Activated CD8-positive, alpha-beta T cell treated with anti-CD3 and anti-CD28 coated beads, Interleukin-2, amount 10 ng/mL, durations not matched to agents 7 days and 5 days (primary cell): ENCODE measurements at regions not wholly inside any gene's neighbourhood (a gene's known extent, or its start where the extent isn't known, plus 50 kb on each side); places are given as distances from the start of the nearest gene placed in this dataset.

Source experiments
- ATAC-seq: fragments of 150-1000 bp; cut with Tn5 transposase; one replicate; pipeline ENCODE4 v1.10.0; 2021; ENCODE audit warnings: moderate library complexity
- CTCF ChIA-PET: fragments of 350-600 bp; sonication (Branson Sonifier 250); formaldehyde crosslinking; loops from one replicate; lab custom pipeline; 2021; ENCODE audit warnings: antibody characterized with exemption; lab: Charles Lee
- POLR2A ChIA-PET: fragments of 350-600 bp; sonication (Branson Sonifier 250); formaldehyde crosslinking; loops from one replicate; lab custom pipeline; 2021; ENCODE audit warnings: antibody characterized with exemption; lab: Charles Lee
- DNase-seq: peaks from one replicate; pipeline ENCODE4 v3.0.0-alpha.2; 2020
- H3K27ac Mint-ChIP-seq: one replicate; pipeline ENCODE4 v1.8.0; 2021; ENCODE audit warnings: mild to moderate bottlenecking, mixed read lengths
- H3K27me3 Mint-ChIP-seq: one replicate; pipeline ENCODE4 v1.8.0; 2021; ENCODE audit warnings: low read depth, mixed read lengths
- H3K36me3 Mint-ChIP-seq: one replicate; pipeline ENCODE4 v1.8.0; 2021; ENCODE audit warnings: low read depth, mixed read lengths
- H3K4me1 Mint-ChIP-seq: one replicate; pipeline ENCODE4 v1.8.0; 2021; ENCODE audit warnings: low read depth, mixed read lengths
- H3K4me3 Mint-ChIP-seq: one replicate; pipeline ENCODE4 v1.8.0; 2021; ENCODE audit warnings: mild to moderate bottlenecking, mixed read lengths
- H3K9me3 Mint-ChIP-seq: one replicate; pipeline ENCODE4 v1.8.0; 2022; ENCODE audit warnings: mixed read lengths; ENCODE audit not compliant: insufficient read depth

DNA sequence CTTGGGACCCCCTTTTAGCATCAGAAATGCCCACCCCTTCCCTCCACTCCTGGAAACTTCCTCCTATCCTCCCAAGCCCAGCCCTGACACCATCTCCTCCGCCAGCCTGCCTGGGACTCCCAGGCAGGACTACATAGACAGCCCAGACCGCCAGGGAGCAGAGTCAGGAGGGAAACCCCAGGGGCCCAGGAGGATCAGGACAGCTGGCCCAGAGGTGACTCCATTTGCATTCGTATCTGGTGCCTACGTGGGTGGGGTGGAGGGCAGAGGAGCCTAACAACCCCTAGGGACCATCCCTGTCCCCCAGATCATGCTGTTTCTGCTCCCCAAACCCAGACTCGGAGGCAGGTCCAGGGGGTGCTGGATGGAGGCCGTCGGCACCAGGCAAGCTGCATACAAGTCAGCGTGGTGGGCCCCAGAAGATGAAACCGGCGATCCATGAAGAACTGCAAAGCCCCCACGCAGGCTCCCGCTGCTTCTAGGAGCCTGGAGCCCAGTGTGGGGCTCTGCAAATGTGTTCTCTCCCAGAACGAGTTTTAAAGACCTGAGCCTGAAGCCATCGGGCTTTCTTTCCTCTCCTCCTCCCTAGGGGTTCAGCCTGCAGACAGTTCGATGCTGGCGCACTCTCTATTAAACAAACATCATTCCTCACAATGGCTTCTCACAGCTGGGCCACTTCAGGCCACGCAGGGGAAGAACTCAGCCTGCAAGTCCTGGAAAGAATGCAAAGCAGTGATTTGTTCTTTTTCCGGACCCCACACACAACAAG lies 1506.8 kb downstream of the BRD1 start:
- CTCF ChIA-PET: no interaction called here
- Mint-ChIP-seq H3K4me3 (no peak overlapping the region), H3K27ac (no peak overlapping the region), H3K27me3 (no peaks in the 10 kb centered on the region), H3K36me3 (no peaks in the 10 kb centered on the region), H3K9me3 (peaks cover 6% of the 10 kb centered on the region), H3K4me1 (no peaks in the 10 kb centered on the region)
- POLR2A ChIA-PET: no interaction called here
- DNase-seq (no peak), ATAC-seq (no peak)

DNA sequence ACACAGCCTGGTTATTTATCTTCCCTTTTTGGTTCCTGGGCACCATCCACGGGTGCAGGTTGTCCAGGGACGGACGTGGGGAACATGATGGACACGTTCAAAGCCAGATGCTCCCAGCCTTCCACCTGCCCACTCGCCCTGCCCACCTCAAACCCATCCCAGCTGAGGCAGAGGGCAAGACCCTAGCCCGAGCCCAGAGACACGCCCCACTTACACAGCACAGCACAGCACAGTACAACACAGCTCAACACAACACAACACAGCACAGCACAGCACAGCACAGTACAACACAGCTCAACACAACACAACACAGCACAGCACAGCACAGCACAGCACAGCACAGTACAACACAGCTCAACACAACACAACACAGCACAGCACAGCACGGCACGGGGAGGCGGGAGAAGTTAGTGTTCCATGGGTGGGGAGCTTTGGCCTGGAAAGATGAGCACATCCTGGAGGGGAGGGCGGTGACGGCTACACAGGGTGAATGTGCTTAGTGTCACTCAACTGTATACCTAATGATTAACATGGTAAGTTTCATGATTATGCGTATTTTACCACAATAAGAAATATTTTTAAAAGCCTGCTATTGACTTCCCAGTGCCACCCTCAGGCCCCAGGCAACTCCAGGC lies 1507.5 kb downstream of the BRD1 start:
- CTCF ChIA-PET: no interaction called here
- Mint-ChIP-seq H3K4me1 (no peaks in the 10 kb centered on the region), H3K36me3 (no peaks in the 10 kb centered on the region), H3K9me3 (peaks cover under 1% of the 10 kb centered on the region), H3K27ac (no peak overlapping the region), H3K27me3 (no peaks in the 10 kb centered on the region), H3K4me3 (no peak overlapping the region)
- DNase-seq: no peak
- POLR2A ChIA-PET: no interaction called here
- no peak for ATAC-seq

DNA sequence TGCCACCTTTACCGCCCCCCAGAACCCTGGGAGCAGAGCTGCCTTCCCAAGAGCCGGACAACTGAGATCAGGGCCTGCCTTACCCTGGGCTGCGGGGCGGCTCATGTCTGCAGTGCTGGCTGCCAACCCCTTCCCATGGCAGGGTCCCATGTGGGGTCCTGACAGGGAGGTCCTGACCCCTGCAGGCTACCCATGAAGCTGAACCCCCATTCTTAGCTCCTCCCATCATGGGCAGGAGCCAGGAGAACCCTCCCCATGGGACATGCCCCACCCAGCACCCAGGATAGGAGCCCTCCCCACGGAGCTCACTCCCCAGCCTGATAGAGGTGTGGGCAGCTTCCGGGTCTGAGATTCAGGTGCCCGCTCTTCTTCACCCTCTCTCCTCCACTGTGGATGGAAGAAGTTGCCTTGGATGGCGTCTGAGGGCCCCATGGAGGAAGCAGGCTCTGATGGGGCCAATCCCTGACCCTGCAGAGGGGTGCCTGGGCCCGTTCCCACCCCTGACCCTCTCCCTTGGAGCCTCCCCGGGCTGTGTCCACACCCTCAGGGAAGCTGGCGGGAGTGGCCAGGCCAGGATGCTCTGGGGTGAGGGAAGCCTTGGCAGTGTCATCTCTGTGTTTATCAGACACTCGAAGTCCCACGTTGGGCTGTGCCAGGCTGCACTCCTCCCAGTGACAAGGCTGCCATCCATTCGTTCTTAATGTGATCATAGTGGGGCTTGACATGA lies 1508.2 kb downstream of the BRD1 start:
- Mint-ChIP-seq H3K27me3 (no peaks in the 10 kb centered on the region), H3K27ac (no peak overlapping the region), H3K36me3 (no peaks in the 10 kb centered on the region), H3K4me1 (no peaks in the 10 kb centered on the region), H3K9me3 (no peaks in the 10 kb centered on the region), H3K4me3 (no peak overlapping the region)
- CTCF ChIA-PET: no interaction called here
- DNase-seq (no peak), ATAC-seq (no peak)
- POLR2A ChIA-PET: no interaction called here

DNA sequence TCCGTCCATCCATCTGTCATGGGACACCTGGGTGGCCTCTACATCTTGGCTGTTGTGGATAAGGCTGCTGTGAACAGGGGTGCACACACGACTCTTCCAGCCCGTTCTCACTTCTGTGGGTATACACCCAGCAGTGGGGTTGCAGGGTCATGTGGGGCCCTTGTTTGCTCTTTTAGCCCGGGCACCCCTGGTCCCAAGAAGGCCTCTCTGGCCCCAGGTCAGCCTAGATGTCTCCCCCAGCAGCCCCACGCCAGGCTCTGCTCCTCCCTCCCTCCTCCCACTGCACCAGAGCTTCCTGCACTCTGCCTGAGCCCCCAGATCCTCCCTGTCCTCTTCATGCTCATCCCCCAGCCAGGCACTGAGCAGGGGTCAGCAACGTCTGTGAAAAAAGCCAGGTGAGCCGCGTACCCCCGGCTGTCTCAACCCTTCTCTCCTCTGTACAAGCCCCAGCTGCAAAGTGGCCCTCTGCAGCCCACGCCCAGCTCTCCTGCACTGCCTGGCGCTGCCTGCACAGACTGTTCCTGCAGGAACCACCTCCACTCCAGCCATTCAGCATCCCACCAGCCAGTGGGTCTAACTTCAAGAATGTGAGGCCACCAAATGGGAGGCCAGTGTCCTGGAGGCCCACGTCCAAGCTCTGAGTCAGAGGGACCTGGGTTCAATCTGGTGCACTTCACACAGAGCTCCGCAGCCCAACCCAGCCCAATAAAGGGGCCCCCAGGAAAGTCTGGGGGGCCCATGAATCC lies 1508.9 kb downstream of the BRD1 start:
- ChIA-PET POLR2A (no interaction called here), CTCF (no interaction called here)
- DNase-seq (no peak), ATAC-seq (no peak)
- no peak overlapping the region for H3K4me3 Mint-ChIP-seq
- H3K36me3 Mint-ChIP-seq: no peaks in the 10 kb centered on the region
- H3K9me3 Mint-ChIP-seq: peaks cover 1% of the 10 kb centered on the region
- H3K4me1 Mint-ChIP-seq: no peaks in the 10 kb centered on the region
- H3K27me3 Mint-ChIP-seq: no peaks in the 10 kb centered on the region
- no peak overlapping the region for H3K27ac Mint-ChIP-seq

DNA sequence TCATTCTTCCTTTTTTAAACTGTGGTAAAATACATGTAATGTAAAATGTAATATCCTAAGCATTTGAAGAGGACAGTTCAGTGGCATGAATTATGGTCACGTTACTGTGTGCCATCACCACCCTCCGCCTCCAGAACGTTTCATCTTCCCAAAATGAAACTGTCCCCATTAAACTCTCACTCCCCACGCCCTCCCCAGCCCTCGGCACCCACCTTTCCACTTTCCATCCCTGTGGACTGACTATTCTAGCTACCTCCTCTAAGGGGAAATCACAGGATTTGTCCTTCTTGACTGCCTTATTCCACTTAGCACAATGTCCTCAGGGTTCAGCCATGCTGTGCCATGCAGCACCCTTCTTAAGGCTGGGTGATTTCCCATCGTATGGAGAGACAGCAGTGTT lies 1509.5 kb downstream of the BRD1 start:
- no peak for ATAC-seq
- H3K4me1 Mint-ChIP-seq: no peaks in the 10 kb centered on the region
- no peak overlapping the region for H3K4me3 Mint-ChIP-seq
- no peaks in the 10 kb centered on the region for H3K36me3 Mint-ChIP-seq
- H3K27me3 Mint-ChIP-seq: no peaks in the 10 kb centered on the region
- ChIA-PET POLR2A (no interaction called here), CTCF (no interaction called here)
- no peak overlapping the region for H3K27ac Mint-ChIP-seq
- no peak for DNase-seq
- peaks cover 6% of the 10 kb centered on the region for H3K9me3 Mint-ChIP-seq

DNA sequence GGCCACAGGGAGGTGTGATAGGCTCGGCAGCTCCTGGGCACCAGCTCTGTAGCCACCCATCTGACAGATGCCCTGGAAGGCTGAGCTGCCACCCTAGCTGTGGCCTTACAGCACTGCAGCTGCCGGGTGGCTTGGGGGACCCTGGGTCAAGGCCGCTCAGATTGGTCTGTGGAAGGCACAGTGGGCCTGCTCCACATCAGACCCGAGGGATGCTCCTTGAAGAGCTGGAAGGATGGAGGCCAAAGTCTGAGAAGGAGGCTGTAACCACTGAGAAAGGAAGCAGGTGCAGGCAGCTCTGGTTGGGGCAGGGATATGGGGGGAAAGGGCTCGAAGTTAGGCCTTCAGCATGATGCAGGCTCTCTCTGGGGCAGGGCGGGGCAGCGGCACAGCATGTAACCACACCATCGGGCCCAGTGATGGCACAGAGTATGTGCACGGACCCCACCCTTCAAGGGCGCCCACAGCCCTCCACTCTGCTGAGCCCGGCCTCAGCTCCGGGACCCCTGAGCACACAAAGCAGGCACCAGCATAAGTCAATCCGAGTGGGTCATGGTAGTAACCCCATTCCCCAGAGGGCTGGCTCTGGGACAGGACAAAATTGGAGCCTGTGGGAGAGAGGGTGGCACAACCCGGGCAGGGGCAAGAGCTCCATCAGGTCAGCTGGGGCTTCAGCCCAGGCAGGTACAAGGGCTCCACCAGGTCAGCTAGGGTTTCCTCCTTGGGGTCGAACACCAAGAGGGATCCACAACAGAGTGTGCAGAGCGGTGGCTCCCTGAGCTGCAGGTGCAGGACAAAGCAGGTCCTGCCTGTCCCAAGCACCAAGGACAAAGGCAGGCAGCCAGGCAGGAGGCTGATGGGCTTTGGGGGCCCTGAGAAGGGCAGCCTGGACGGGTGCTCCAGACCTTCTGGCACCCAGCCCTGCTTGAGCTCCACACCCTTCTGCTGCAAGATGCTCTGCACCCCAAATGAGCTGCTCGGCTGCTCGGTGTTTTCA lies 1511.1 kb downstream of the BRD1 start:
- Mint-ChIP-seq H3K27ac (no peak overlapping the region), H3K4me1 (no peaks in the 10 kb centered on the region), H3K27me3 (no peaks in the 10 kb centered on the region), H3K36me3 (no peaks in the 10 kb centered on the region), H3K9me3 (peaks cover 14% of the 10 kb centered on the region), H3K4me3 (no peak overlapping the region)
- POLR2A ChIA-PET: no interaction called here
- DNase-seq (no peak), ATAC-seq (no peak)
- CTCF ChIA-PET: no interaction called here

DNA sequence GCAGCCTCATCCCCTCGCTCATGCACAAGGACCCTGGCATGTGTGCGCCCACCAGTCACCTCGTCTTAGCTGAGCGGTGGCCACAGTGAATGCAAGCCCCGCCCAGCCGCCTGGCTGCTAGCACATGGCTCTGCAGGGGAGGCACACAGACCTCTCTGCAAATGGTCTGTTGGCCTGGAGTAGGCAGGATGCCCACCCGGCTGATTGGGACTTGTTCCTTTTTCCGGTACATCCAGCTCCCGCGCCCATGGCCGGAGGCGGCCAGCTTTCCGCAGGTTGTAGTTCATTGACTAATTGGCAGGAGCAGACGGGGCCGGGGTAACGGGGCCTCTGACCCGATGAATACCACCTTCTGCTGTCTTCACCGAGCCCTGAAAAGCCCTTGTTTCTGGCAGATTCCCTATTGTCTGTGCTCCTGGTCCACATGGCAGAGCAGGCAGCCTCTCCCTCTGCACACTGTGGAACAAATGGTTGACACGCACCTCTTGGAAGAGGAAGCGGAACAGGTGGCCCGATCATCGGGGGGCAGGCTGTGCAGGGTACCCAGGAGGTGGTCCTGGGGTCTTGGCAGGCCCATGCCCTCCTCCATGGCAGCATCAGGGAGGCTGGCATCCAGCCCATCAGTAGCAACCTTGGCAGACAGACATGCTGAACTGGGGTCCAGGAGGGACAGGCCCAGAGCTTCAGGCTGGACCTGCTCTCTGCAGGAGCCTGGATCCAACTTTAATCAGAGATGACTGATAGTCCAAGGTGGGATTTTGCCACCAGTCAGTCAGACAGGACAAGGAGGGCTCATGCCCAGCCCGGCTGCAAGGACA lies 1512.0 kb downstream of the BRD1 start:
- no peak for ATAC-seq
- no peaks in the 10 kb centered on the region for H3K27me3 Mint-ChIP-seq
- H3K4me1 Mint-ChIP-seq: no peaks in the 10 kb centered on the region
- H3K36me3 Mint-ChIP-seq: no peaks in the 10 kb centered on the region
- POLR2A ChIA-PET: no interaction called here
- DNase-seq: no peak
- H3K27ac Mint-ChIP-seq: no peak overlapping the region
- peaks cover 20% of the 10 kb centered on the region for H3K9me3 Mint-ChIP-seq
- no peak overlapping the region for H3K4me3 Mint-ChIP-seq
- CTCF ChIA-PET: no interaction called here

DNA sequence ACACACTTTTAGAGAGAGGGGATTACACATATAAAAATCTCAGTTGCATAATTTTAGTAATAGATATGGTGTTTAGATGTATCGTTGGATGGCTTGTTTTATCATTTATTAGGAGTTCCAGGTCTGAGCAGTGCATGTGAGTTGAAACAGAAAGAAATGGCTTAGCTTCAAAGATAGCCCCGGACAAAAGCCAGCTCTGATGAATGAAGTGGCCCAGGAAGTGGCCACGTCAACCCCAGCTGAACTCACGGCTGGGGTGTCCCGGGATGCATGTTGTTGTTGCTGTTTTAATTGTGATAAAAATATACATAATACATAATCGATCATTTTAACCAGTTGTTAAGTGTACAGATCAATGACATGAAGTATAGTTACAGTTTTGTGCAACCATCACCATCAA lies 1513.6 kb downstream of the BRD1 start:
- Mint-ChIP-seq H3K4me1 (no peaks in the 10 kb centered on the region), H3K27ac (no peak overlapping the region), H3K4me3 (no peak overlapping the region), H3K36me3 (no peaks in the 10 kb centered on the region), H3K9me3 (peaks cover 20% of the 10 kb centered on the region), H3K27me3 (no peaks in the 10 kb centered on the region)
- ChIA-PET CTCF (no interaction called here), POLR2A (no interaction called here)
- DNase-seq (no peak), ATAC-seq (no peak)

DNA sequence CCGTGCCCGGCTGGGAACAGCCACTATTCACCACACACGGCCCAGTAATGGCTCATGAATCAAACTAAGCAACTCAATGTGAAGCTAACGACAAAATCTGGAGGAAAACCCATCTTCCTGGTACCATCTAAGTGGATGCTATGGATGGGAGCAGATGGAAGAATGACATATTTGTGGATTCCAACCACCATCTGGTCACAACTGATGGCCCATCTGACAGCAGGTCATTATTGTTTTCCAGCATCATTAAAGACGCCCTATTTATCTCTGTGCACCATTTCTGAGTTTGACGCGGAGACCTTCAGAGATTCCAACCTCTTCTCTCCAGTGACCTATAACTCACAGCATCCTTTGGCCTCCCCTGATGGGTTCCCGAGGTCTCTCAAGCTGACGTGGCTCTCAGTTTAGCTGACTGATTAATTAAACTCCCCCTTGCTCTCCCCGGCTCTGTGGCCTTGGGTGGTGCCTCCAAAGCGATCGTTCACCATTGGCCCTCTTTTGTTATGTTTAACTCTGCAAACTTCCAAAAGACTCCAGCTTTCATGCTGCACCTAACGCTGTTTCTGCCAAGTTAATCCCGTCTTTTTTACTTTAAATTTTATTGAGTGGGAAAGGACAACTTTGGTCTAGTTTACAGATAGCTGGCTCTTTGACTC lies 1514.4 kb downstream of the BRD1 start:
- H3K27ac Mint-ChIP-seq: no peak overlapping the region
- no peaks in the 10 kb centered on the region for H3K27me3 Mint-ChIP-seq
- ATAC-seq (no peak), DNase-seq (no peak)
- no peaks in the 10 kb centered on the region for H3K4me1 Mint-ChIP-seq
- CTCF ChIA-PET: no interaction called here
- POLR2A ChIA-PET: no interaction called here
- no peak overlapping the region for H3K4me3 Mint-ChIP-seq
- peaks cover 20% of the 10 kb centered on the region for H3K9me3 Mint-ChIP-seq
- H3K36me3 Mint-ChIP-seq: no peaks in the 10 kb centered on the region

DNA sequence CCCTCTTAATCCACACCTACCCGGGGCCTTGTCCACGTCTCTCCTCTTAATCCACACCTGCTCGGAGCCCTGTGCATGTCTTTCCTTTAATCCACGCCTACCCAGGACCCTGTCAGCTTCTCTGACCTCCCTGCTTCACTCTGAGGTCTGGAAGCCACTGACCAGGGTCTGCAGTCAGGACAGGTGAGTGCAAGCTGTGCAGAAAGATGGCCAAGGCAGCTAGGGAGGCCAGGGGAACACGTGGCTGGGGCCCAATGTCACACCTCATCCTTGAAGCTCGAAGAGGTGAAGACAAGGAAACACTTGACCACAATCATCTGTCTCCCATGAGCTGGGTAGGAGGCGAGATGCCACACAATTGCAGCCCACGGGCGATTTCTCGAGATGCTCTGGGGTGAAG lies 1516.9 kb downstream of the BRD1 start:
- no peaks in the 10 kb centered on the region for H3K4me1 Mint-ChIP-seq
- DNase-seq (no peak), ATAC-seq (no peak)
- H3K27me3 Mint-ChIP-seq: no peaks in the 10 kb centered on the region
- H3K4me3 Mint-ChIP-seq: no peak overlapping the region
- CTCF ChIA-PET: no interaction called here
- H3K27ac Mint-ChIP-seq: no peak overlapping the region
- peaks cover 20% of the 10 kb centered on the region for H3K9me3 Mint-ChIP-seq
- POLR2A ChIA-PET: no interaction called here
- no peaks in the 10 kb centered on the region for H3K36me3 Mint-ChIP-seq
